ENCODE measurements at regions not wholly inside any gene's neighbourhood (a gene's known extent, or its start where the extent isn't known, plus 50 kb on each side); places are given as distances from the start of the nearest gene placed in this dataset.

- Histone ChIP-seq H3K9me3 (ENCODE audit: control insufficient read depth, low read length) (peaks cover 1% of the 10 kb centered on the region), H3K27ac (ENCODE audit: low read depth, low read length) (no peak overlapping the region), H3K27me3 (ENCODE audit: control insufficient read depth, insufficient read depth, low read length, poor library complexity, severe bottlenecking) (peaks cover 4% of the 10 kb centered on the region), H3K4me1 (ENCODE audit: control insufficient read depth, insufficient read depth, low read length) (no peaks in the 10 kb centered on the region), H3K4me3 (ENCODE audit: low read length) (no peak overlapping the region), H3K36me3 (ENCODE audit: control insufficient read depth, insufficient read depth, low read length) (no peaks in the 10 kb centered on the region), H3K9ac (ENCODE audit: extremely low read depth, low read length, poor library complexity, severe bottlenecking) (no peak overlapping the region)
- Mint-ChIP-seq H3K9me3 (peaks cover 1% of the 10 kb centered on the region), H3K4me1 (no peaks in the 10 kb centered on the region), H3K4me3 (no peak overlapping the region), H3K36me3 (ENCODE audit: low read depth) (no peaks in the 10 kb centered on the region), H3K27ac (no peak overlapping the region), H3K27me3 (ENCODE audit: insufficient read depth) (no peaks in the 10 kb centered on the region)
- no peak for TF ChIP-seq CTCF (conservative IDR thresholded peaks at IDR 0.05)
- no peak for DNase-seq
- 0% methylated on average over 1 of the region's 2 CpGs; no CpG with 5 or more reads in 1 of the 2 experiments for WGBS, 2 experiments (ENCODE audit: insufficient coverage in 1 of 2, insufficient read length in 1 of 2)
These were observed 434.4 kb upstream of the ACTBL2 start for GRCh38 chr5:57917004-57917403.

- H3K4me1 ChIP-seq (ENCODE audit: control insufficient read depth, insufficient read depth, low read length) = no peaks in the 10 kb centered on the region
- H3K27me3 ChIP-seq (ENCODE audit: control insufficient read depth, insufficient read depth, low read length, poor library complexity, severe bottlenecking) = peaks cover 4% of the 10 kb centered on the region
- 81 to 100% methylated on average over 1 to 3 of the region's 3 CpGs for WGBS, 2 experiments (ENCODE audit: insufficient coverage in 1 of 2, insufficient read length in 1 of 2)
- Mint-ChIP-seq H3K4me3 (no peak overlapping the region), H3K4me1 (no peaks in the 10 kb centered on the region), H3K36me3 (ENCODE audit: low read depth) (no peaks in the 10 kb centered on the region), H3K27ac (no peak overlapping the region), H3K27me3 (ENCODE audit: insufficient read depth) (no peaks in the 10 kb centered on the region), H3K9me3 (no peaks in the 10 kb centered on the region)
- no peaks in the 10 kb centered on the region for H3K36me3 ChIP-seq (ENCODE audit: control insufficient read depth, insufficient read depth, low read length)
- no peaks in the 10 kb centered on the region for H3K9me3 ChIP-seq (ENCODE audit: control insufficient read depth, low read length)
- H3K27ac ChIP-seq (ENCODE audit: low read depth, low read length) = no peak overlapping the region
- TF ChIP-seq CTCF (conservative IDR thresholded peaks at IDR 0.05) = no peak
- H3K9ac ChIP-seq (ENCODE audit: extremely low read depth, low read length, poor library complexity, severe bottlenecking) = no peak overlapping the region
- no peak for DNase-seq
- H3K4me3 ChIP-seq (ENCODE audit: low read length) = no peak overlapping the region
These were observed 432.9 kb upstream of the ACTBL2 start for GRCh38 chr5:57915536-57915935.

GRCh38 chr5:57911438-57911837 is 428.8 kb upstream of the ACTBL2 start:
- H3K9ac ChIP-seq (ENCODE audit: extremely low read depth, low read length, poor library complexity, severe bottlenecking) = no peak overlapping the region
- no peaks in the 10 kb centered on the region for H3K36me3 ChIP-seq (ENCODE audit: control insufficient read depth, insufficient read depth, low read length)
- WGBS, 2 experiments (ENCODE audit: insufficient coverage in 1 of 2, insufficient read length in 1 of 2) = 86 to 100% methylated on average over 1 to 2 of the region's 2 CpGs
- no peak overlapping the region for H3K27ac ChIP-seq (ENCODE audit: low read depth, low read length)
- no peaks in the 10 kb centered on the region for H3K9me3 ChIP-seq (ENCODE audit: control insufficient read depth, low read length)
- Mint-ChIP-seq H3K4me3 (no peak overlapping the region), H3K27me3 (ENCODE audit: insufficient read depth) (no peaks in the 10 kb centered on the region), H3K36me3 (ENCODE audit: low read depth) (no peaks in the 10 kb centered on the region), H3K4me1 (no peaks in the 10 kb centered on the region), H3K9me3 (no peaks in the 10 kb centered on the region), H3K27ac (no peak overlapping the region)
- TF ChIP-seq CTCF (conservative IDR thresholded peaks at IDR 0.05) = no peak
- DNase-seq = no peak
- H3K4me1 ChIP-seq (ENCODE audit: control insufficient read depth, insufficient read depth, low read length) = no peaks in the 10 kb centered on the region
- H3K27me3 ChIP-seq (ENCODE audit: control insufficient read depth, insufficient read depth, low read length, poor library complexity, severe bottlenecking) = peaks cover 4% of the 10 kb centered on the region
- H3K4me3 ChIP-seq (ENCODE audit: low read length) = no peak overlapping the region

All from endodermal cell (in vitro differentiated cells).